Upper lobe of left lung (tissue), 6 donors: ENCODE measurements at regions not wholly inside any gene's neighbourhood (a gene's known extent, or its start where the extent isn't known, plus 50 kb on each side); places are given as distances from the start of the nearest gene placed in this dataset.
A peak's percentile ranks its signal among the peaks of the same experiment; 100 is the strongest.

ENCODE experiments used
- ATAC-seq, 2 donors: fragments of 200-7000 bp; cut with Tn5 transposase; one replicate each; pipeline ENCODE4 v1.9.1; 2022; ENCODE audit warnings: mild to moderate bottlenecking in 2 of 2, moderate library complexity in 2 of 2; ENCODE audit not compliant: low FRiP score in 2 of 2
- DNase-seq, 2 donors: peaks; one replicate each; pipeline ENCODE4 v3.0.0-alpha.2; 2019 to 2020
- H3K27ac ChIP-seq, 4 donors: fragments of 200-600 bp; sonication (generic); one replicate each; pipeline ENCODE4 v1.5.1; 2016 to 2019
- H3K27me3 ChIP-seq, 4 donors: fragments of 200-600 bp; sonication (generic); one replicate each; pipeline ENCODE4 v1.5.1; 2017 to 2019
- H3K36me3 ChIP-seq, 4 donors: fragments of 200-600 bp; sonication (generic); one replicate each; pipeline ENCODE4 v1.5.1; 2016 to 2019
- H3K4me1 ChIP-seq, 4 donors: fragments of 200-600 bp; sonication (generic); one replicate each; pipeline ENCODE4 v1.5.1; 2018 to 2019
- H3K4me3 ChIP-seq, 4 donors: fragments of 200-600 bp; sonication (generic); one replicate each; pipeline ENCODE4 v1.5.1; 2017 to 2019; ENCODE audit warnings: mild to moderate bottlenecking in 2 of 4, moderate library complexity in 1 of 4
- H3K9me3 ChIP-seq, 4 donors: fragments of 200-600 bp; sonication (generic); one replicate each; pipeline ENCODE4 v1.5.1; 2018 to 2019
- EP300 ChIP-seq, 4 donors: sonication (generic); formaldehyde crosslinking; IDR thresholded peaks; one replicate each; pipeline ENCODE4 v1.5.1; 2017; ENCODE audit warnings: antibody characterized with exemption in 4 of 4, control low read depth in 2 of 4
- POLR2A ChIP-seq, 4 donors: fragments of 450-650 bp; IDR thresholded peaks; one replicate each; pipeline ENCODE4 v1.5.1; 2016 to 2017; ENCODE audit warnings: antibody characterized with exemption in 4 of 4, mild to moderate bottlenecking in 2 of 4
- POLR2AphosphoS5 ChIP-seq, 2 donors: sonication (generic); formaldehyde crosslinking; IDR thresholded peaks; one replicate each; pipeline ENCODE4 v1.5.1; 2017; ENCODE audit warnings: antibody characterized with exemption in 2 of 2
- WGBS, 2 donors: methylation state at CpG; one replicate each; pipeline ENCODE4 v1.1.5; 2017 to 2018; 5-methylcytosine and 5-hydroxymethylcytosine counted together
- TF ChIP-seq, protein P1 (sequence below), 6 experiments: fragments of 450-650 bp in 4 of 6; fragments of 200-600 bp in 2 of 6; sonication (generic) in 2 of 6; IDR thresholded peaks; one replicate each; pipeline ENCODE4 v1.5.1; 2016 to 2019; ENCODE audit warnings: antibody characterized with exemption in 6 of 6
- donor health status: DM: no; HTN: no; CAD: no; lungs with moderate emphysema.
- donor health status: DM: no; HTN: yes; CAD: no; lungs with severe emphysema.

GRCh38 chr2:216298719-216299495 lies 73.4 kb downstream of the MARCHF4 start:
- ATAC-seq (no peak), DNase-seq (no peak)
- TF ChIP-seq POLR2AphosphoS5 (IDR thresholded peaks at IDR 0.05) (no peak), POLR2A (IDR thresholded peaks at IDR 0.05) (no peak), EP300 (IDR thresholded peaks at IDR 0.05) (no peak)
- TF ChIP-seq, protein P1, sequence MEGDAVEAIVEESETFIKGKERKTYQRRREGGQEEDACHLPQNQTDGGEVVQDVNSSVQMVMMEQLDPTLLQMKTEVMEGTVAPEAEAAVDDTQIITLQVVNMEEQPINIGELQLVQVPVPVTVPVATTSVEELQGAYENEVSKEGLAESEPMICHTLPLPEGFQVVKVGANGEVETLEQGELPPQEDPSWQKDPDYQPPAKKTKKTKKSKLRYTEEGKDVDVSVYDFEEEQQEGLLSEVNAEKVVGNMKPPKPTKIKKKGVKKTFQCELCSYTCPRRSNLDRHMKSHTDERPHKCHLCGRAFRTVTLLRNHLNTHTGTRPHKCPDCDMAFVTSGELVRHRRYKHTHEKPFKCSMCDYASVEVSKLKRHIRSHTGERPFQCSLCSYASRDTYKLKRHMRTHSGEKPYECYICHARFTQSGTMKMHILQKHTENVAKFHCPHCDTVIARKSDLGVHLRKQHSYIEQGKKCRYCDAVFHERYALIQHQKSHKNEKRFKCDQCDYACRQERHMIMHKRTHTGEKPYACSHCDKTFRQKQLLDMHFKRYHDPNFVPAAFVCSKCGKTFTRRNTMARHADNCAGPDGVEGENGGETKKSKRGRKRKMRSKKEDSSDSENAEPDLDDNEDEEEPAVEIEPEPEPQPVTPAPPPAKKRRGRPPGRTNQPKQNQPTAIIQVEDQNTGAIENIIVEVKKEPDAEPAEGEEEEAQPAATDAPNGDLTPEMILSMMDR (IDR thresholded peaks at IDR 0.05): no peak
- Histone ChIP-seq H3K36me3 (no peaks in the 10 kb centered on the region), H3K27me3 (no peaks in the 10 kb centered on the region), H3K4me3 (no peak overlapping the region), H3K27ac (no peak overlapping the region), H3K4me1 (no peaks in the 10 kb centered on the region), H3K9me3 (no peaks in the 10 kb centered on the region)
- 79 to 81% methylated on average over 4 to 5 of the region's 5 CpGs for WGBS, 2 donors

DNA sequence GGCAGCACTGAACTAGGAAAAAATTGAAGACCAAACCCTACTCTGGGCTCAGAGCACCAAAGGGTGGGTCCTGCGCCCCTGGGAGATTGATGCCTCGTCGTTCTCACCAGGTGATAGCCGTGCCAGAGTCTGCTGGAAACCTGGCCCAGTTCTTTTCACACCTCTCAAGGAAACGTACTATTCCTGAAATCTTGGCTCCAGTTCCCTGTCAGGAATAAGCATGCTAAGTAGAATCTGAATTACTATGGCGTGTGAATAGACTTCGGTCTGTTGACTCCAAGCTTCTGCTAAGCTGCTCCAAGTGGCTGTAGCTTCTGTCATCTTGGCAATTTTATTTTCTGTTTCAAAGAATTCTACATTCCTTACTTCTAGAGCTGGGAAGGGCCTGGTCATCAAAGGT lies 75.4 kb downstream of the MARCHF4 start:
- H3K27ac ChIP-seq: no peak overlapping the region
- H3K4me3 ChIP-seq: no peak overlapping the region
- no peaks in the 10 kb centered on the region for H3K4me1 ChIP-seq
- no peaks in the 10 kb centered on the region for H3K27me3 ChIP-seq
- ATAC-seq (no peak), DNase-seq (no peak)
- H3K9me3 ChIP-seq: no peaks in the 10 kb centered on the region
- 66 to 81% methylated on average over 7 of the region's 7 CpGs for WGBS, 2 donors
- TF ChIP-seq EP300 (IDR thresholded peaks at IDR 0.05) (no peak), POLR2AphosphoS5 (IDR thresholded peaks at IDR 0.05) (no peak)
- TF ChIP-seq, protein P1 (IDR thresholded peaks at IDR 0.05): no peak
- H3K36me3 ChIP-seq: no peaks in the 10 kb centered on the region

GRCh38 chr2:216294305-216294704 lies 78.0 kb downstream of the MARCHF4 start:
- 76 to 83% methylated on average over 2 of the region's 2 CpGs for WGBS, 2 donors
- DNase-seq (peak in 1 of 2 donors; percentile 34), ATAC-seq (no peak)
- no peaks in the 10 kb centered on the region for H3K36me3 ChIP-seq
- no peak for TF ChIP-seq EP300 (IDR thresholded peaks at IDR 0.05)
- TF ChIP-seq, protein P1 (IDR thresholded peaks at IDR 0.05): no peak
- TF ChIP-seq POLR2AphosphoS5 (IDR thresholded peaks at IDR 0.05): no peak
- TF ChIP-seq POLR2A (IDR thresholded peaks at IDR 0.05): no peak
- H3K27ac ChIP-seq: no peak overlapping the region
- no peaks in the 10 kb centered on the region for H3K27me3 ChIP-seq
- no peak overlapping the region for H3K4me3 ChIP-seq
- H3K4me1 ChIP-seq: no peaks in the 10 kb centered on the region
- H3K9me3 ChIP-seq: no peaks in the 10 kb centered on the region

GRCh38 chr2:216293883-216294282 lies 78.4 kb downstream of the MARCHF4 start:
- Histone ChIP-seq H3K36me3 (no peaks in the 10 kb centered on the region), H3K27ac (no peak overlapping the region), H3K27me3 (no peaks in the 10 kb centered on the region), H3K9me3 (no peaks in the 10 kb centered on the region), H3K4me1 (no peaks in the 10 kb centered on the region), H3K4me3 (no peak overlapping the region)
- DNase-seq (no peak), ATAC-seq (no peak)
- TF ChIP-seq POLR2AphosphoS5 (IDR thresholded peaks at IDR 0.05) (no peak), POLR2A (IDR thresholded peaks at IDR 0.05) (no peak), EP300 (IDR thresholded peaks at IDR 0.05) (no peak)
- TF ChIP-seq, protein P1 (IDR thresholded peaks at IDR 0.05): no peak
- WGBS, 2 donors: 82 to 84% methylated on average over 5 of the region's 5 CpGs

DNA sequence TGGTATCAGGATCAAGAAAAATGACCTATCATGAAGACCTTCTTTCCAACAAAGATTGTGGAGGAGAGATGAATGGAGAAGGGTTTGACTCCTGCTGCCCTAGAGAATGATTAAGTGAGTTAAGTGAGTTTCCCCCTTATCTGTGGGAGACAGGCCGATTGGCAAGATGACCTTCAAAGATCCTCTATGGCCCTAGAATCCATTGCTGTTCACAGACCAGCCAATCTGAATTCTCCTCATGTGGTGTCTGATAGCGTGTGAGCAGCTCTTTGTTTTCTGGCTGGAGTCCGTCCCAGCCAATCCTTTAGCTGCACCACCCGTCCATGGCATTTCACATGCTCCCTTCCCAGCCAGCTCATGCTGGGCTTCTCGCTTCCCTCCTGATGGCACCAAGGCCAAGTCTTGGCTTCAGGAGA lies 79.4 kb downstream of the MARCHF4 start:
- H3K27ac ChIP-seq: no peak overlapping the region
- no peaks in the 10 kb centered on the region for H3K36me3 ChIP-seq
- no peaks in the 10 kb centered on the region for H3K4me1 ChIP-seq
- H3K4me3 ChIP-seq: no peak overlapping the region
- TF ChIP-seq, protein P1 (IDR thresholded peaks at IDR 0.05): no peak
- no peaks in the 10 kb centered on the region for H3K27me3 ChIP-seq
- no peak for ATAC-seq
- WGBS, 2 donors: 67 to 74% methylated on average over 5 of the region's 5 CpGs
- DNase-seq: no peak
- no peaks in the 10 kb centered on the region for H3K9me3 ChIP-seq
